ENCODE measurements at regions not wholly inside any gene's neighbourhood (a gene's known extent, or its start where the extent isn't known, plus 50 kb on each side); places are given as distances from the start of the nearest gene placed in this dataset.
A peak's percentile ranks its signal among the peaks of the same experiment; 100 is the strongest.

- no peak for DNase-seq
Measured at GRCh38 chr1:82221721-82222120, 421.0 kb downstream of the ADGRL2 start.

- no peak for DNase-seq
Measured at GRCh38 chr1:82220754-82221153, 420.0 kb downstream of the ADGRL2 start.

GRCh38 chr1:82219841-82220240 is 419.1 kb downstream of the ADGRL2 start:
- no peak for DNase-seq

GRCh38 chr1:82218846-82219245 is 418.1 kb downstream of the ADGRL2 start:
- no peak for DNase-seq

- no peak for DNase-seq
Measured at GRCh38 chr1:82215853-82216175, 415.1 kb downstream of the ADGRL2 start.

GRCh38 chr1:82215056-82215852 is 414.5 kb downstream of the ADGRL2 start:
- DNase-seq = no peak

- DNase-seq = no peak
Measured at GRCh38 chr1:82214606-82215005, 413.9 kb downstream of the ADGRL2 start.

- peak; percentile 31 for DNase-seq
Measured at GRCh38 chr1:82197606-82198005, 396.9 kb downstream of the ADGRL2 start.

- no peak for DNase-seq
Measured at GRCh38 chr1:82195245-82195644, 394.5 kb downstream of the ADGRL2 start.

GRCh38 chr1:82185084-82185483 is 384.4 kb downstream of the ADGRL2 start:
- DNase-seq = no peak

- no peak for DNase-seq
Measured at GRCh38 chr1:82181846-82182245, 381.1 kb downstream of the ADGRL2 start.

GRCh38 chr1:82179131-82179530 is 378.4 kb downstream of the ADGRL2 start:
- no peak for DNase-seq

- no peak for DNase-seq
Measured at GRCh38 chr1:82177192-82177591, 376.5 kb downstream of the ADGRL2 start.

- no peak for DNase-seq
Measured at GRCh38 chr1:82171955-82172354, 371.2 kb downstream of the ADGRL2 start.

- no peak for DNase-seq
Measured at GRCh38 chr1:82168482-82168881, 367.7 kb downstream of the ADGRL2 start.

- DNase-seq = no peak
Measured at GRCh38 chr1:82165304-82165703, 364.6 kb downstream of the ADGRL2 start.

- peak; percentile 4 for DNase-seq
Measured at GRCh38 chr1:82162486-82163420, 362.0 kb downstream of the ADGRL2 start.

GRCh38 chr1:82161700-82162141 is 361.0 kb downstream of the ADGRL2 start:
- DNase-seq = peak; percentile 15

- DNase-seq = no peak
Measured at GRCh38 chr1:82160903-82161302, 360.2 kb downstream of the ADGRL2 start.

GRCh38 chr1:82160036-82160435 is 359.3 kb downstream of the ADGRL2 start:
- DNase-seq = no peak

GRCh38 chr1:82158981-82159380 is 358.2 kb downstream of the ADGRL2 start:
- DNase-seq = no peak

GRCh38 chr1:82154219-82154970 is 353.7 kb downstream of the ADGRL2 start:
- no peak for DNase-seq

- no peak for DNase-seq
Measured at GRCh38 chr1:82153752-82154151, 353.0 kb downstream of the ADGRL2 start.

Measured in NCI-H69 (cell line).